ENCODE measurements at regions not wholly inside any gene's neighbourhood (a gene's known extent, or its start where the extent isn't known, plus 50 kb on each side); places are given as distances from the start of the nearest gene placed in this dataset.

GRCh38 chr18:55737781-55738468, 149.9 kb upstream of the TCF4 start:
- peaks cover 0 to 3% (median 0%) of the 10 kb centered on the region in 4 donors for H3K4me1 ChIP-seq
- no peaks in the 10 kb centered on the region for H3K9me3 ChIP-seq
- 86% methylated on average over 1 of the region's 1 CpG for WGBS
- no peaks in the 10 kb centered on the region for H3K27me3 ChIP-seq
- no peak for DNase-seq (ENCODE audit: extremely low spot score)
- no peak overlapping the region for H3K27ac ChIP-seq (replicated peaks in 1 of 4)
- TF ChIP-seq, protein P1, sequence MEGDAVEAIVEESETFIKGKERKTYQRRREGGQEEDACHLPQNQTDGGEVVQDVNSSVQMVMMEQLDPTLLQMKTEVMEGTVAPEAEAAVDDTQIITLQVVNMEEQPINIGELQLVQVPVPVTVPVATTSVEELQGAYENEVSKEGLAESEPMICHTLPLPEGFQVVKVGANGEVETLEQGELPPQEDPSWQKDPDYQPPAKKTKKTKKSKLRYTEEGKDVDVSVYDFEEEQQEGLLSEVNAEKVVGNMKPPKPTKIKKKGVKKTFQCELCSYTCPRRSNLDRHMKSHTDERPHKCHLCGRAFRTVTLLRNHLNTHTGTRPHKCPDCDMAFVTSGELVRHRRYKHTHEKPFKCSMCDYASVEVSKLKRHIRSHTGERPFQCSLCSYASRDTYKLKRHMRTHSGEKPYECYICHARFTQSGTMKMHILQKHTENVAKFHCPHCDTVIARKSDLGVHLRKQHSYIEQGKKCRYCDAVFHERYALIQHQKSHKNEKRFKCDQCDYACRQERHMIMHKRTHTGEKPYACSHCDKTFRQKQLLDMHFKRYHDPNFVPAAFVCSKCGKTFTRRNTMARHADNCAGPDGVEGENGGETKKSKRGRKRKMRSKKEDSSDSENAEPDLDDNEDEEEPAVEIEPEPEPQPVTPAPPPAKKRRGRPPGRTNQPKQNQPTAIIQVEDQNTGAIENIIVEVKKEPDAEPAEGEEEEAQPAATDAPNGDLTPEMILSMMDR (IDR thresholded peaks at IDR 0.05), result no peak
- no peak for TF ChIP-seq POLR2AphosphoS5 (IDR thresholded peaks at IDR 0.05)
- TF ChIP-seq EP300 (IDR thresholded peaks at IDR 0.05), result no peak
- no peak for TF ChIP-seq POLR2A (IDR thresholded peaks at IDR 0.05; ENCODE audit: low read depth)
- H3K4me3 ChIP-seq, result no peak overlapping the region
- intact Hi-C loops (cut with DNase I), result no loop called here
- H3K36me3 ChIP-seq, result no peaks in the 10 kb centered on the region

GRCh38 chr18:55737266-55737665, 149.3 kb upstream of the TCF4 start:
- no peaks in the 10 kb centered on the region for H3K9me3 ChIP-seq
- TF ChIP-seq EP300 (IDR thresholded peaks at IDR 0.05), result no peak
- TF ChIP-seq POLR2AphosphoS5 (IDR thresholded peaks at IDR 0.05), result no peak
- TF ChIP-seq, protein P1 (IDR thresholded peaks at IDR 0.05), result no peak
- no peak for TF ChIP-seq POLR2A (IDR thresholded peaks at IDR 0.05; ENCODE audit: low read depth)
- no peaks in the 10 kb centered on the region for H3K27me3 ChIP-seq
- H3K4me1 ChIP-seq, result peaks cover 0 to 7% (median 0%) of the 10 kb centered on the region in 4 donors
- 94% methylated on average over 4 of the region's 4 CpGs for WGBS
- intact Hi-C loops (cut with DNase I), result no loop called here
- no peaks in the 10 kb centered on the region for H3K36me3 ChIP-seq
- DNase-seq (ENCODE audit: extremely low spot score), result no peak
- H3K4me3 ChIP-seq, result no peak overlapping the region
- H3K27ac ChIP-seq (replicated peaks in 1 of 4), result no peak overlapping the region

DNA sequence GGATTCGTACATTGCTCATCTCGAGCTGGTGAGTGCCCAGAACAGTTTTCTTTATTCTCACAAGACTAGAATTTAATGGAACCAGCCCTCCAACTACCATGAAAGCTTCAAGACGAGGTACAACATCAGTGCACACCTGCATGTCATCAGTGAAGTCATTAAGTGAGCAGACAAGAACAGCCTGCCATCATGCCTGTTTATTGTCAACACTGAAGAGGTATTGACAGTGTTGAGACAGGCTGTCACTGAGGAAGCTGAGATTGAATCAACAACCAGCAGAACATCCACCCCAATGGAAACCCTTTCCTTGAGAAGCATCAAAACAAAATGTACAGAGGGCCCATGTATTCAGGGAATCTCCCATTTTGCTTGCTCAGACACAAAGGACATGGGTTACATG, 148.0 kb upstream of the TCF4 start:
- Histone ChIP-seq H3K27me3 (no peaks in the 10 kb centered on the region), H3K27ac (replicated peaks in 1 of 4) (no peak overlapping the region), H3K4me1 (peaks cover 0 to 7% (median 0%) of the 10 kb centered on the region in 4 donors), H3K4me3 (no peak overlapping the region), H3K9me3 (no peaks in the 10 kb centered on the region), H3K36me3 (no peaks in the 10 kb centered on the region)
- intact Hi-C loops (cut with DNase I), result no loop called here
- no peak for TF ChIP-seq POLR2AphosphoS5 (IDR thresholded peaks at IDR 0.05)
- no peak for DNase-seq (ENCODE audit: extremely low spot score)
- WGBS, result 82% methylated on average over 3 of the region's 3 CpGs

DNA sequence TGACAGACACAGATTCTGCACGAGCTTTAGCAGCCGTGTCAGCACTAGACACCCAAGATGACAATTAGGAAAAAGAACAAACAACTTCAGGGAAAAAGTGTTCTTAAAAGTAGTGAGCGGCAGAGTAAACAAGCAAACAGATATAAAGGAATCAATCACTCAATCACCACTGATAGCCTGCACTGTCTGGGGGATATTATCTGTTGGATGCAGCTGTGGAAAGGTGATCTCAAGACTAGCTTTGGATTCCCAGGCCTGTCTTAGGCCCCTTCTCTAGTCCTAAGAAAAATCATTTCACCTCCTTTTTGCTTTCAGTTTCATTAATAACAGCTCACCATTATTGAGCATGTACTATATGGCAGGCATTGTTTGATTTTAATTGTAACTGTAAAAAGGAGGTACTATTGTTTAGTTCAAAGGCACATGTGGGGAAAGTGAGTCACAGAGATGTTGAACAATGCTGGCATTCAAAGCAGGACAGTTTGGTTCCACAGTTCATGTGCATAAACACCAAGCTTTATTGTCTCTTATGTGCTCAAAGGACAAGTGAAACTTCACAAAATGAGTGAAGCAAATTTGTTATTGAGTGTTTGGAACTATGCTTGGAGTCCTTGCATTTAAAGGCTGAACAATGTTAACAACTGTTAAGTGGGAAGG, 147.3 kb upstream of the TCF4 start:
- Histone ChIP-seq H3K36me3 (no peaks in the 10 kb centered on the region), H3K27ac (replicated peaks in 1 of 4) (no peak overlapping the region), H3K4me1 (peaks cover 0 to 7% (median 0%) of the 10 kb centered on the region in 4 donors), H3K4me3 (no peak overlapping the region), H3K27me3 (no peaks in the 10 kb centered on the region), H3K9me3 (no peaks in the 10 kb centered on the region)
- 79% methylated on average over 3 of the region's 3 CpGs for WGBS
- TF ChIP-seq POLR2A (IDR thresholded peaks at IDR 0.05; ENCODE audit: low read depth) (no peak), POLR2AphosphoS5 (IDR thresholded peaks at IDR 0.05) (no peak), EP300 (IDR thresholded peaks at IDR 0.05) (no peak)
- TF ChIP-seq, protein P1 (IDR thresholded peaks at IDR 0.05), result no peak
- intact Hi-C loops (cut with DNase I), result no loop called here
- DNase-seq (ENCODE audit: extremely low spot score), result no peak

DNA sequence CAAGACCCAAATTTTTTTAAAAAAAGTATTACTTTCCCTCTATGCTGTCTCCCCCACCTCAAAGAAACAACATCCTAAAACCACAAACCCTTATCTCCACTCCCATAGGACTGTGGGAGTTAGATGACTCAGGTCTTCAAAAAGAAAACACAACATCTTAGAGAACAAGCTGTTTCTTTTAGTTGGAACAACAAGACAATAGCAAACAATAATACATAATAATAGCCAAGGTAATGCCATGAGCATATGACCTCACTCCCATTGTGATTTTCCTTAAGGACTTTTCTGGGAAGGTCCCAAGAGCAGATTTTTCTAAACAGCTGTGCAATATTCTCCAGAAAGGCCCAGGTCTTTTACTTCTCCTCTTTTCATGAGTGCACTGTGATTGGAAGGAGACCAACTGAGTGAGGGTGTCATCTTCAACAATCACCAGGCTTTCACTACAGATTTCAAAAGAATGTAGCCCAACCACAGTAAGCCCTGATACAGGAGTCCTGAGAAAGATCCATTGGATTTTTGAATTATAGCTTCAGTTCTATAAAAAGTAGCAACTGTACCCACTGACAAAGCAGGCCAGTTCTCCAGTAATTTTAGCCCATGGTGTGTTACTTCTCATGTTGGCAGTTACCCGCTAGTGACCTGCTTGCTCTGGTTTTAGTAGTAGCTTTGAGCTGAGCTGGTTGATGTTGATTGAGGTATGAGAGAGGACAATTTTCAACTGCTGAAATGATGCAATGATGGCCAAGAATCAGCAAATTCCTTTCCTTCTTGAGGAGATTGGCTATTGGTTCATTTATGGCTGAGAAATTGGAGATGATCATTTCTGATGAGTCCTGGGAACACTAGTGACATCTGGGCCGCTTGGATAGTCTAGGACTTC, 144.5 kb upstream of the TCF4 start:
- TF ChIP-seq POLR2AphosphoS5 (IDR thresholded peaks at IDR 0.05), result no peak
- no peak for TF ChIP-seq EP300 (IDR thresholded peaks at IDR 0.05)
- TF ChIP-seq, protein P1 (IDR thresholded peaks at IDR 0.05), result no peak
- TF ChIP-seq POLR2A (IDR thresholded peaks at IDR 0.05; ENCODE audit: low read depth), result no peak
- 95% methylated on average over 2 of the region's 2 CpGs for WGBS
- intact Hi-C loops (cut with DNase I), result no loop called here

More for the DNA sequence above, 144.5 kb upstream of the TCF4 start:
- H3K27ac ChIP-seq (replicated peaks in 1 of 4), result no peak overlapping the region
- peaks cover 0 to 7% (median 0%) of the 10 kb centered on the region in 4 donors for H3K4me1 ChIP-seq
- H3K4me3 ChIP-seq, result no peak overlapping the region
- H3K36me3 ChIP-seq, result no peaks in the 10 kb centered on the region
- DNase-seq (ENCODE audit: extremely low spot score), result no peak
- H3K27me3 ChIP-seq, result no peaks in the 10 kb centered on the region
- H3K9me3 ChIP-seq, result no peaks in the 10 kb centered on the region
